ENCODE measurements at regions not wholly inside any gene's neighbourhood (a gene's known extent, or its start where the extent isn't known, plus 50 kb on each side); places are given as distances from the start of the nearest gene placed in this dataset.

- Histone ChIP-seq H3K36me3 (no peaks in the 10 kb centered on the region), H3K27ac (no peak overlapping the region), H3K27me3 (no peaks in the 10 kb centered on the region), H3K9me3 (no peaks in the 10 kb centered on the region), H3K4me3 (no peak overlapping the region), H3K4me1 (no peaks in the 10 kb centered on the region)
- TF ChIP-seq POLR2AphosphoS5 (IDR thresholded peaks at IDR 0.05): no peak
- no peak for TF ChIP-seq EP300 (IDR thresholded peaks at IDR 0.05)
- TF ChIP-seq POLR2A (IDR thresholded peaks at IDR 0.05): no peak
- TF ChIP-seq CTCF (IDR thresholded peaks at IDR 0.05): no peak
- peak in 1 of 2 donors; percentile 13 for DNase-seq
- intact Hi-C loops (cut with DNase I; ENCODE audit: low total_unique reads): no loop called here
- WGBS, 5 donors: 60 to 76% (median 67%) methylated on average over 3 of the region's 3 CpGs
Observed at GRCh38 chr13:78305171-78305570, 298.2 kb downstream of the POU4F1 start.

- H3K9me3 ChIP-seq: no peaks in the 10 kb centered on the region
- no peaks in the 10 kb centered on the region for H3K36me3 ChIP-seq
- TF ChIP-seq EP300 (IDR thresholded peaks at IDR 0.05) (no peak), CTCF (IDR thresholded peaks at IDR 0.05) (no peak), POLR2A (IDR thresholded peaks at IDR 0.05) (no peak), POLR2AphosphoS5 (IDR thresholded peaks at IDR 0.05) (no peak)
- H3K27ac ChIP-seq: no peak overlapping the region
- intact Hi-C loops (cut with DNase I; ENCODE audit: low total_unique reads): no loop called here
- no peaks in the 10 kb centered on the region for H3K27me3 ChIP-seq
- DNase-seq: no peak
- no peaks in the 10 kb centered on the region for H3K4me1 ChIP-seq
- no peak overlapping the region for H3K4me3 ChIP-seq
Observed at GRCh38 chr13:78299832-78300623, 303.3 kb downstream of the POU4F1 start.

- 27 to 55% (median 33%) methylated on average over 1 of the region's 1 CpG for WGBS, 5 donors
- H3K4me1 ChIP-seq: no peaks in the 10 kb centered on the region
- intact Hi-C loops (cut with DNase I; ENCODE audit: low total_unique reads): no loop called here
- H3K27ac ChIP-seq: no peak overlapping the region
- no peaks in the 10 kb centered on the region for H3K9me3 ChIP-seq
- H3K36me3 ChIP-seq: no peaks in the 10 kb centered on the region
- H3K4me3 ChIP-seq: no peak overlapping the region
- DNase-seq: no peak
- H3K27me3 ChIP-seq: no peaks in the 10 kb centered on the region
- no peak for TF ChIP-seq CTCF (IDR thresholded peaks at IDR 0.05)
- TF ChIP-seq POLR2AphosphoS5 (IDR thresholded peaks at IDR 0.05): no peak
- TF ChIP-seq EP300 (IDR thresholded peaks at IDR 0.05): no peak
- TF ChIP-seq POLR2A (IDR thresholded peaks at IDR 0.05): no peak
Observed at GRCh38 chr13:78298657-78299056, 304.7 kb downstream of the POU4F1 start.

GRCh38 chr13:78286748-78287147 lies 316.6 kb downstream of the POU4F1 start:
- intact Hi-C loops (cut with DNase I; ENCODE audit: low total_unique reads): no loop called here
- no peak for DNase-seq
- 51 to 60% (median 53%) methylated on average over 1 of the region's 1 CpG for WGBS, 5 donors
- Histone ChIP-seq H3K27ac (no peak overlapping the region), H3K9me3 (peaks cover 0 to 17% (median 6%) of the 10 kb centered on the region in 4 donors), H3K27me3 (no peaks in the 10 kb centered on the region), H3K4me3 (no peak overlapping the region), H3K36me3 (no peaks in the 10 kb centered on the region), H3K4me1 (no peaks in the 10 kb centered on the region)
- TF ChIP-seq CTCF (IDR thresholded peaks at IDR 0.05) (no peak), POLR2A (IDR thresholded peaks at IDR 0.05) (no peak), POLR2AphosphoS5 (IDR thresholded peaks at IDR 0.05) (no peak), EP300 (IDR thresholded peaks at IDR 0.05) (no peak)
